GM13977 (cell line): ENCODE measurements at regions not wholly inside any gene's neighbourhood (a gene's known extent, or its start where the extent isn't known, plus 50 kb on each side); places are given as distances from the start of the nearest gene placed in this dataset.

Experiments used
- DNase-seq: peaks from one replicate; pipeline ENCODE4 v3.0.0; 2012; ENCODE audit warnings: low spot score
- CTCF ChIP-seq: IDR thresholded peaks from 2 replicates; pipeline ENCODE4 v1.5.1; 2012; ENCODE audit warnings: mild to moderate bottlenecking, control low read depth; ENCODE audit not compliant: insufficient read depth; ENCODE audit errors: extremely low read depth, missing control alignments
- in situ Hi-C: fragments of 300-500 bp; cut with MboI; formaldehyde crosslinking; loops from one replicate; pipeline ENCODE4 v1.12.0; 2022; ENCODE audit warnings: low sequenced_read_pairs, low pct_unique_long_range_greater_than_20kb, mixed read lengths, inconsistent platforms; ENCODE audit not compliant: unreplicated experiment

- in situ Hi-C loops = no loop called here
- no peak for DNase-seq
- TF ChIP-seq CTCF = no peak
These were observed 306.7 kb downstream of the NFIB start for GRCh38 chr9:14007190-14007769.

- no peak for DNase-seq
- in situ Hi-C loops = no loop called here
- TF ChIP-seq CTCF = no peak
These were observed 307.4 kb downstream of the NFIB start for GRCh38 chr9:14006386-14007187.

DNA sequence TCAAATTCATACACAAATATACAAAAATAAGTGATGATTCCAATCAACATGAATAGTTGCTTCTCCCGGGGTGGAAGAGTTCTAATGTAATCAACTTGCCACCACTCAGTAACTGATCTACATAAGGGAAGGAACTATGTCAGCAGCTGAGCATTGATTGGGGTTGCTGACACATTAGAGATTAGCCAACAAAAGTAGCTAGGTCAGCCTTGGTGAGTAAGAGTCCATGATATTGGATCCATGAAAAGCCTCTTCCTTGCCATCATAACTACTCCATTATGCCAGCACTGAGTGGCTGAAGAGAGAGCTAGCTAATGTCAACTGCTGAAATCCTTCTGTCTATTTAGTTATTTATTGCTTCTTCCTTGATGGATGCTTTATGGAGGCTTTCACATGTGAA lies 309.8 kb downstream of the NFIB start:
- DNase-seq = no peak
- no peak for TF ChIP-seq CTCF
- in situ Hi-C loops = no loop called here

DNA sequence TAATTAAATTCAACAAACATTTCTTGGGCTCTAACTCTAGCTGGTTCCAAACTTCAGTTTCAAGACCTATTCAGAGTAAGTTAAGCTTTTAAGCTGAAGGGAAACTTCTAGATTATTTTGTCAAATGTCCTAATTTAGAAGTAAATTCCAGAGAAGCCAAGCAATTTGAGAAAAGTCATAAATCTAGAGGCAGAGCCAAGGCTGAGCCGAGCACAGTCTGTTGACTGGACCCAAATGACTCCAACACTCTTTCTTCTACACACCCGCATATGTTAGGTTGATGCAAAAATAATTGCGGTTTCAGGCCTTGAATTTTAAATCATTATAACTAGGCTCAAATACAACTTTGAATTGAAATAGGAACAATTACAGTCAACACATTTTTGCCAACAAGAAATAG lies 319.7 kb downstream of the NFIB start:
- no peak for DNase-seq
- in situ Hi-C loops = no loop called here
- TF ChIP-seq CTCF = no peak

GRCh38 chr9:13993632-13994185 lies 320.2 kb downstream of the NFIB start:
- in situ Hi-C loops = no loop called here

More at GRCh38 chr9:13993632-13994185, 320.2 kb downstream of the NFIB start:
- DNase-seq = no peak
- TF ChIP-seq CTCF = no peak
